ENCODE measurements at regions not wholly inside any gene's neighbourhood (a gene's known extent, or its start where the extent isn't known, plus 50 kb on each side); places are given as distances from the start of the nearest gene placed in this dataset.

- TF ChIP-seq CTCF (conservative IDR thresholded peaks at IDR 0.05) = peak; percentile 45
- no peaks in the 10 kb centered on the region for H3K27me3 Mint-ChIP-seq (ENCODE audit: low read depth)
- H3K9me3 Mint-ChIP-seq = peaks cover 3% of the 10 kb centered on the region
- no peak overlapping the region for H3K4me3 Mint-ChIP-seq
- no peaks in the 10 kb centered on the region for H3K36me3 Mint-ChIP-seq (ENCODE audit: low read depth)
- no peaks in the 10 kb centered on the region for H3K4me1 Mint-ChIP-seq
- no peak overlapping the region for H3K27ac Mint-ChIP-seq (ENCODE audit: unreplicated experiment)
- no peak for DNase-seq (ENCODE audit: low read depth, low spot score)
Measured at GRCh38 chrX:106220177-106220576, 52.1 kb downstream of the PWWP3B start.

GRCh38 chrX:106243376-106243775, 75.3 kb downstream of the PWWP3B start:
- no peaks in the 10 kb centered on the region for H3K4me1 Mint-ChIP-seq
- H3K27me3 Mint-ChIP-seq (ENCODE audit: low read depth) = no peaks in the 10 kb centered on the region
- no peak overlapping the region for H3K27ac Mint-ChIP-seq (ENCODE audit: unreplicated experiment)
- TF ChIP-seq CTCF (conservative IDR thresholded peaks at IDR 0.05) = no peak
- no peaks in the 10 kb centered on the region for H3K36me3 Mint-ChIP-seq (ENCODE audit: low read depth)
- DNase-seq (ENCODE audit: low read depth, low spot score) = no peak
- no peak overlapping the region for H3K4me3 Mint-ChIP-seq
- peaks cover 12% of the 10 kb centered on the region for H3K9me3 Mint-ChIP-seq

- Mint-ChIP-seq H3K9me3 (peaks cover 5% of the 10 kb centered on the region), H3K27me3 (ENCODE audit: low read depth) (no peaks in the 10 kb centered on the region), H3K36me3 (ENCODE audit: low read depth) (no peaks in the 10 kb centered on the region), H3K27ac (ENCODE audit: unreplicated experiment) (no peak overlapping the region), H3K4me1 (no peaks in the 10 kb centered on the region), H3K4me3 (no peak overlapping the region)
- DNase-seq (ENCODE audit: low read depth, low spot score) = no peak
- TF ChIP-seq CTCF (conservative IDR thresholded peaks at IDR 0.05) = no peak
Measured at GRCh38 chrX:106246511-106246910, 78.4 kb downstream of the PWWP3B start.

- no peak for TF ChIP-seq CTCF (conservative IDR thresholded peaks at IDR 0.05)
- Mint-ChIP-seq H3K27ac (ENCODE audit: unreplicated experiment) (no peak overlapping the region), H3K4me1 (no peaks in the 10 kb centered on the region), H3K4me3 (no peak overlapping the region), H3K36me3 (ENCODE audit: low read depth) (no peaks in the 10 kb centered on the region), H3K27me3 (ENCODE audit: low read depth) (no peaks in the 10 kb centered on the region), H3K9me3 (peaks cover 5% of the 10 kb centered on the region)
- no peak for DNase-seq (ENCODE audit: low read depth, low spot score)
Measured at GRCh38 chrX:106247162-106247561, 79.1 kb downstream of the PWWP3B start.

GRCh38 chrX:106249706-106250379, 81.7 kb downstream of the PWWP3B start:
- no peaks in the 10 kb centered on the region for H3K4me1 Mint-ChIP-seq
- H3K27me3 Mint-ChIP-seq (ENCODE audit: low read depth) = no peaks in the 10 kb centered on the region

More at GRCh38 chrX:106249706-106250379, 81.7 kb downstream of the PWWP3B start:
- H3K36me3 Mint-ChIP-seq (ENCODE audit: low read depth) = no peaks in the 10 kb centered on the region
- H3K27ac Mint-ChIP-seq (ENCODE audit: unreplicated experiment) = no peak overlapping the region
- H3K9me3 Mint-ChIP-seq = peaks cover 5% of the 10 kb centered on the region
- TF ChIP-seq CTCF (conservative IDR thresholded peaks at IDR 0.05) = no peak
- no peak overlapping the region for H3K4me3 Mint-ChIP-seq
- DNase-seq (ENCODE audit: low read depth, low spot score) = no peak
